IgD-negative memory B cell (primary cell): ENCODE measurements at regions not wholly inside any gene's neighbourhood (a gene's known extent, or its start where the extent isn't known, plus 50 kb on each side); places are given as distances from the start of the nearest gene placed in this dataset.

Experiments used
- H3K27ac Mint-ChIP-seq, 3 donors: one replicate each; pipeline ENCODE4 v1.8.0; 2020 to 2022; ENCODE audit warnings: mild to moderate bottlenecking in 3 of 3, mixed read lengths in 3 of 3, moderate library complexity in 1 of 3
- H3K27me3 Mint-ChIP-seq: one replicate; pipeline ENCODE4 v1.8.0; 2021; ENCODE audit warnings: mixed read lengths
- H3K36me3 Mint-ChIP-seq: one replicate; pipeline ENCODE4 v1.8.0; 2020; ENCODE audit warnings: mild to moderate bottlenecking, mixed read lengths
- H3K4me1 Mint-ChIP-seq, 3 donors: one replicate each; pipeline ENCODE4 v1.8.0; 2020 to 2022; ENCODE audit warnings: mixed read lengths in 3 of 3, mild to moderate bottlenecking in 1 of 3
- H3K4me3 Mint-ChIP-seq, 4 donors: one replicate each; pipeline ENCODE4 v1.8.0; 2020 to 2022; ENCODE audit warnings: mild to moderate bottlenecking in 4 of 4, mixed read lengths in 4 of 4, moderate library complexity in 3 of 4
- H3K9me3 Mint-ChIP-seq, 3 donors: one replicate each; pipeline ENCODE4 v1.8.0; 2020 to 2021; ENCODE audit warnings: mixed read lengths in 3 of 3, mild to moderate bottlenecking in 1 of 3

DNA sequence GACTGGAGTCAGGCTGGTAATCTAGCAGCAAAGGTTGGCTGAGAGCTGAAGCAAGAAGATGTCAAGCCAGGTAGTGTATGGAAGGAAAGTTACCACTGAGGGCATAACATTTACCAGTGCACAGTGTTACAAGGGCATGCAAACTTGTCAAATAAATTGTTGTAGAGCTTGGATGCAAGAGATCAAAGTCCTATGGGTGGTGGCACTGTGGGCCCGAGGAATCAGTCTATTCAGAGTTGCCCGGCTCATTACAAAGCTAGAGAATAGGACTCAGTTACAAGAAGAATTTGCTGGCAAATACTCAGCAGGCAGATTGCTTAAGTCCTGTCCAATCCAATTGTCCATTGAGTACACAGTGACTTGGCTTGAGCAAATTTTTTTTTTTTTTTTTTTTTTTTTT lies 2043.8 kb downstream of the ARAP2 start:
- no peaks in the 10 kb centered on the region for H3K27me3 Mint-ChIP-seq
- no peak overlapping the region for H3K27ac Mint-ChIP-seq
- no peak overlapping the region for H3K4me3 Mint-ChIP-seq
- peaks cover 0 to 2% (median 0%) of the 10 kb centered on the region in 3 donors for H3K4me1 Mint-ChIP-seq
- no peaks in the 10 kb centered on the region for H3K36me3 Mint-ChIP-seq
- H3K9me3 Mint-ChIP-seq, result peaks cover 2 to 9% (median 3%) of the 10 kb centered on the region in 3 donors

DNA sequence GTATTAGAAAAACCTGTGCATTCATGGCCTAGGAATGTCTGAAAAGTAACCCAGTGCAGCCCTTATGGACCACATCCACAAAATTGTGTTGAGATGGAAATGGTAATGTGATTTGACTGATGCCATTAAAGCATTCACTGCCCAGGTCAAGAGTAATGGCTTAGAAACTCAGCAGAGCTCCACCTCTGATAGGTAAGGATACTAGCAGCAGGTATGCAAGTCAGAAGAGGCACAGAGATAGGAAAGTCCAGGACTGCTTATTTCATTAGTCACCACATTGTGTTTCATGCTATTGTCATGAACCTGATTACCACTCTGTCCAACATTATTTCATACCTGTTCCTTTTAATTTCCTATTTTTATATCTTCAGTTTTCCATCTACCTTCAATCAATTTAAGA lies 2042.2 kb downstream of the ARAP2 start:
- Mint-ChIP-seq H3K36me3 (no peaks in the 10 kb centered on the region), H3K4me1 (peaks cover 0 to 2% (median 0%) of the 10 kb centered on the region in 3 donors), H3K27me3 (no peaks in the 10 kb centered on the region), H3K9me3 (peaks cover 3 to 9% (median 3%) of the 10 kb centered on the region in 3 donors), H3K4me3 (no peak overlapping the region), H3K27ac (no peak overlapping the region)

DNA sequence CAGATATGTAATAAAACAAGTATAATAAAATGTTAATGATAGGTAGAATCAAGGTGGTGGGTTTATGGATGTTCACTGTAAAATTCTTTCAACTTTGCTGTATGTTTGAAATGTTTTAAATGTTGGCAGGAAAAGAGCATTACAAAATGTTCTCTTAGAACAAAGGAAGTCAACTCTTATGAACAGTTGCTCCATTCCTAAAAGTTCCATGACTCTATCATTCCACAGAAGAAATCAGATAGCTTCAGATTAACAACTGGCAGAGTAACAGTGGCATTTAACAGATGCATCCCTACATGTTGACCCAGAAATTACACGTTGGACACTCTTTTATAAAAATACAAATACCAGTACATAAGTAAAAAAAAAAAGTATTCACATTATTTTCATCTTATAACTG lies 2023.7 kb downstream of the ARAP2 start:
- H3K36me3 Mint-ChIP-seq, result no peaks in the 10 kb centered on the region
- no peaks in the 10 kb centered on the region for H3K27me3 Mint-ChIP-seq
- H3K9me3 Mint-ChIP-seq, result peaks cover 2 to 6% (median 6%) of the 10 kb centered on the region in 3 donors
- no peak overlapping the region for H3K27ac Mint-ChIP-seq
- H3K4me1 Mint-ChIP-seq, result no peaks in the 10 kb centered on the region
- no peak overlapping the region for H3K4me3 Mint-ChIP-seq

DNA sequence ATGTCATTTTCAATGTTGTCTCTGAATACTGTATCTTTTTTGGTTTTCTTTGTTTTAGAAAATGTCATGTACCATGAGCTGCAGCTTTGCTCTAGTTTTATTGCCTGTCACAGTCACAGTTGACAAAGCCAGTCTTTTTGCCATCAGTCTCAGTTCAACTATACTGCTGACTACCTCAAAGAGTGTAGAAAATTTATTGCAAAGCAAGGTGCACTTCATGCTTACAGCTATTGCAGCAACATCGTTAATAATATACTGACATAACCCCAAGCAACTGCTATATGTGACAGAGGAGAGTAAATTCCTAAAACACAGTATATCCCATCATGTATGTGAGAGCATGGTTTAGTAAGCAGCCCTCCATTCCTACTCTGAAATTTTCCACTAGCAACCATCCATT lies 2022.3 kb downstream of the ARAP2 start:
- Mint-ChIP-seq H3K36me3 (no peaks in the 10 kb centered on the region), H3K4me1 (no peaks in the 10 kb centered on the region), H3K27ac (no peak overlapping the region), H3K27me3 (no peaks in the 10 kb centered on the region), H3K4me3 (no peak overlapping the region), H3K9me3 (peaks cover 2 to 6% (median 3%) of the 10 kb centered on the region in 3 donors)

GRCh38 chr4:34236118-34236517 lies 2008.2 kb downstream of the ARAP2 start:
- Mint-ChIP-seq H3K4me3 (no peak overlapping the region), H3K27me3 (no peaks in the 10 kb centered on the region), H3K27ac (no peak overlapping the region), H3K9me3 (peaks cover 1 to 15% (median 2%) of the 10 kb centered on the region in 3 donors), H3K4me1 (no peaks in the 10 kb centered on the region), H3K36me3 (no peaks in the 10 kb centered on the region)

DNA sequence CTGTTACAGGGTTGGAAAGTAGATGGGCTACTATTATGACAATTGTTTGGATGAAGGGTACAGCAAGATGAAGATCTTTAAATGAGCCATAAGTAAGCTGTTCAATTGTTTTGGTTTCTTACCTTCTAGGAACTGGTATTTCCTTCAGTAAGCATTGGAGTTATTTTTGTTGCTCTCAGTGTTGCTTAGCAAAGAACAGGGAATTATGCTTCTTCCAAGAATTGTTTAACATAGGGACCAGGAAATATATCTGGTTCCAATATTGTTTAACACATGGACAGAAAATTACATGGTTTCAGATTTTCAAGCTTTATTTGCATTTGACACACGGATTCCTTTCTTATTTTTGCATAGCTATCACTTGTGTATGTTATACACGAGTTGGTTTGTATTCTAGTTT lies 1999.0 kb downstream of the ARAP2 start:
- H3K36me3 Mint-ChIP-seq, result no peaks in the 10 kb centered on the region
- H3K27me3 Mint-ChIP-seq, result no peaks in the 10 kb centered on the region
- peaks cover 0 to 2% (median 0%) of the 10 kb centered on the region in 3 donors for H3K4me1 Mint-ChIP-seq
- no peak overlapping the region for H3K4me3 Mint-ChIP-seq
- H3K9me3 Mint-ChIP-seq, result peaks cover 2 to 30% (median 3%) of the 10 kb centered on the region in 3 donors
- H3K27ac Mint-ChIP-seq, result no peak overlapping the region

DNA sequence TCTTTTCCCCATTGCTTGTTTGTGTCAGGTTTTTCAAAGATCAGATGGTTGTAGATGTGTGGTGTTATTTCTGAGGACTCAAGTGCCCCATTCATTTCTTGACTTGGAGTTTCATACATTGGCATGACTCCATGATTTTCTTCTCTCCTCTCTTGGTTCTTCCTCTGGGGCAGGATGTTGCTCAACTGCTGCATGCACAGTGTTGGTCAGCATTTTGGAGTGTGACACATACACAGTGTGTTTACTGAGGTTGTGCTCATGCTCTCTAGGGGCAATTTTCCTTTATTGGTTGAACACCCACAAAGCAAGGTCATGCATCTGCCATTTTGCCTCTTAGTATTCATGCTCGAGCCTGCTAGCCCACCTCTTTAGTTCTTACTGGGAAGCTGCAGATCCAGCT lies 1993.8 kb downstream of the ARAP2 start:
- no peak overlapping the region for H3K4me3 Mint-ChIP-seq
- no peaks in the 10 kb centered on the region for H3K27me3 Mint-ChIP-seq
- no peaks in the 10 kb centered on the region for H3K36me3 Mint-ChIP-seq
- H3K4me1 Mint-ChIP-seq, result peaks cover 0 to 2% (median 0%) of the 10 kb centered on the region in 3 donors
- no peak overlapping the region for H3K27ac Mint-ChIP-seq
- peaks cover 2 to 13% (median 2%) of the 10 kb centered on the region in 3 donors for H3K9me3 Mint-ChIP-seq

GRCh38 chr4:34253239-34253638 lies 1991.1 kb downstream of the ARAP2 start:
- Mint-ChIP-seq H3K27ac (no peak overlapping the region), H3K27me3 (no peaks in the 10 kb centered on the region), H3K36me3 (no peaks in the 10 kb centered on the region), H3K4me1 (peaks cover 0 to 2% (median 0%) of the 10 kb centered on the region in 3 donors), H3K4me3 (no peak overlapping the region), H3K9me3 (peaks cover 1 to 4% (median 3%) of the 10 kb centered on the region in 3 donors)

- no peaks in the 10 kb centered on the region for H3K36me3 Mint-ChIP-seq
- H3K27me3 Mint-ChIP-seq, result no peaks in the 10 kb centered on the region
- H3K4me1 Mint-ChIP-seq, result no peaks in the 10 kb centered on the region
- H3K27ac Mint-ChIP-seq, result no peak overlapping the region
- no peak overlapping the region for H3K4me3 Mint-ChIP-seq
- H3K9me3 Mint-ChIP-seq, result peaks cover 0 to 8% (median 5%) of the 10 kb centered on the region in 3 donors
These were observed 1986.1 kb downstream of the ARAP2 start for GRCh38 chr4:34258176-34258575.

- no peaks in the 10 kb centered on the region for H3K27me3 Mint-ChIP-seq
- no peaks in the 10 kb centered on the region for H3K36me3 Mint-ChIP-seq
- H3K27ac Mint-ChIP-seq, result no peak overlapping the region
- H3K9me3 Mint-ChIP-seq, result peaks cover 3 to 10% (median 6%) of the 10 kb centered on the region in 3 donors
- H3K4me1 Mint-ChIP-seq, result peaks cover 0 to 3% (median 0%) of the 10 kb centered on the region in 3 donors
- no peak overlapping the region for H3K4me3 Mint-ChIP-seq
These were observed 1982.5 kb downstream of the ARAP2 start for GRCh38 chr4:34261799-34262314.

- Mint-ChIP-seq H3K27me3 (no peaks in the 10 kb centered on the region), H3K27ac (no peak overlapping the region), H3K9me3 (peaks cover 1 to 5% (median 2%) of the 10 kb centered on the region in 3 donors), H3K4me3 (no peak overlapping the region), H3K36me3 (no peaks in the 10 kb centered on the region), H3K4me1 (peaks cover 0 to 3% (median 0%) of the 10 kb centered on the region in 3 donors)
These were observed 1974.7 kb downstream of the ARAP2 start for GRCh38 chr4:34269613-34270012.

GRCh38 chr4:34271479-34272355 lies 1972.6 kb downstream of the ARAP2 start:
- Mint-ChIP-seq H3K4me3 (no peak overlapping the region), H3K27ac (no peak overlapping the region), H3K36me3 (no peaks in the 10 kb centered on the region), H3K4me1 (no peaks in the 10 kb centered on the region), H3K9me3 (peaks cover 0 to 2% (median 0%) of the 10 kb centered on the region in 3 donors), H3K27me3 (no peaks in the 10 kb centered on the region)

DNA sequence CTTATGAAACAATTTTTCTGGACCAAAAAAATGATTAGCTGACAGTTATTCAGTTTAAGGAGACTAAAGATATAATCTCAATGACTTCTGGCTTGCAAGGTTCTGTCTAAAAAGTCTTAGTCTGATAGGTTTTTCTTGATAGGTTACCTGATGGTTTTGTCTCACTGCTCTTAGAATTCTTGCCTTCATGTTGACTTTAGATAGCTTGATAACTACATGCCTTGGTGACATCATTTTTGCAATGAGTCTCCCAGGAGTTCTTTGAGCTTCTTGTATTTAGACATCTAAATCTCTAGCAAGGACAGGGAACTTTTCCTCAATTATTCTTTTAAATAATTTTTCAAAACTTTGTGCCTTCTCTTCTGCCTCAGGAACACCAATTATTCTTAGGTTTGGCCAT lies 1965.3 kb downstream of the ARAP2 start:
- H3K4me3 Mint-ChIP-seq, result no peak overlapping the region
- H3K4me1 Mint-ChIP-seq, result no peaks in the 10 kb centered on the region
- H3K36me3 Mint-ChIP-seq, result no peaks in the 10 kb centered on the region
- H3K27ac Mint-ChIP-seq, result no peak overlapping the region
- no peaks in the 10 kb centered on the region for H3K27me3 Mint-ChIP-seq
- peaks cover 0 to 2% (median 2%) of the 10 kb centered on the region in 3 donors for H3K9me3 Mint-ChIP-seq

GRCh38 chr4:34280131-34280530 lies 1964.2 kb downstream of the ARAP2 start:
- no peaks in the 10 kb centered on the region for H3K36me3 Mint-ChIP-seq
- H3K27ac Mint-ChIP-seq, result no peak overlapping the region

DNA sequence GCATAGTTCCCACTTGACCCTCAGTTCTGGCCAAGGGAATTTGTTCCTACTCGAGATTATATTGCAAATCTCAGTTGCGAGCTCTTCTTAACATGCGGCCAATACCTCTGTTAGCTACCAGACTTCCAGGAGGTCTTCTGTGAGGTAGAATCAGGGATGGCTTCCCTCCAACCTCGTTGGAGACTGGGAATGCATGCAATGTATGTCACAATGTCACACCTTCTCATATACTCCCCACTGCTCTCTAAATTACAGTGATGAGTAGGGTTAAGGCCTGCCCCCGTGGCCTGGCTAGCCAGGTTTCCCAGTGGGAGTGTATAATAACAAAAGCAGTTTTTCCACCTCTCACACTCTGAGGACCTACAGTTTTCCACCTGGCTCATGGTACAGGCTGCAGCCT lies 1962.5 kb downstream of the ARAP2 start:
- H3K4me3 Mint-ChIP-seq, result no peak overlapping the region
- H3K4me1 Mint-ChIP-seq, result no peaks in the 10 kb centered on the region
- no peak overlapping the region for H3K27ac Mint-ChIP-seq
- H3K27me3 Mint-ChIP-seq, result no peaks in the 10 kb centered on the region
- H3K36me3 Mint-ChIP-seq, result no peaks in the 10 kb centered on the region
- H3K9me3 Mint-ChIP-seq, result peaks cover 0 to 4% (median 2%) of the 10 kb centered on the region in 3 donors

More at GRCh38 chr4:34280131-34280530, 1964.2 kb downstream of the ARAP2 start:
- no peak overlapping the region for H3K4me3 Mint-ChIP-seq
- H3K9me3 Mint-ChIP-seq, result peaks cover 0 to 2% (median 2%) of the 10 kb centered on the region in 3 donors
- H3K4me1 Mint-ChIP-seq, result no peaks in the 10 kb centered on the region
- no peaks in the 10 kb centered on the region for H3K27me3 Mint-ChIP-seq
